Activated T-cell treated with anti-CD3 and anti-CD28 coated beads, Interleukin-2, amount 50 U/mL, for 4 hours (primary cell): ENCODE measurements at regions not wholly inside any gene's neighbourhood (a gene's known extent, or its start where the extent isn't known, plus 50 kb on each side); places are given as distances from the start of the nearest gene placed in this dataset.

ENCODE experiments used
- ATAC-seq, 2 donors: fragments of 200-7000 bp; cut with Tn5 transposase; one replicate each; pipeline ENCODE4 v1.10.0; 2021
- DNase-seq: peaks from one replicate; pipeline ENCODE4 v3.0.0-alpha.2; 2020
- H3K27me3 Mint-ChIP-seq: one replicate; pipeline ENCODE4 v1.8.0; 2021; ENCODE audit warnings: low read depth, mixed read lengths
- H3K36me3 Mint-ChIP-seq: one replicate; pipeline ENCODE4 v1.8.0; 2022; ENCODE audit warnings: mixed read lengths; ENCODE audit not compliant: insufficient read depth
- H3K4me1 Mint-ChIP-seq: one replicate; pipeline ENCODE4 v1.8.0; 2021; ENCODE audit warnings: low read depth, mixed read lengths
- H3K4me3 Mint-ChIP-seq: one replicate; pipeline ENCODE4 v1.8.0; 2021; ENCODE audit warnings: mild to moderate bottlenecking, moderate library complexity, mixed read lengths
- H3K9me3 Mint-ChIP-seq: one replicate; pipeline ENCODE4 v1.8.0; 2021; ENCODE audit warnings: mixed read lengths

DNA sequence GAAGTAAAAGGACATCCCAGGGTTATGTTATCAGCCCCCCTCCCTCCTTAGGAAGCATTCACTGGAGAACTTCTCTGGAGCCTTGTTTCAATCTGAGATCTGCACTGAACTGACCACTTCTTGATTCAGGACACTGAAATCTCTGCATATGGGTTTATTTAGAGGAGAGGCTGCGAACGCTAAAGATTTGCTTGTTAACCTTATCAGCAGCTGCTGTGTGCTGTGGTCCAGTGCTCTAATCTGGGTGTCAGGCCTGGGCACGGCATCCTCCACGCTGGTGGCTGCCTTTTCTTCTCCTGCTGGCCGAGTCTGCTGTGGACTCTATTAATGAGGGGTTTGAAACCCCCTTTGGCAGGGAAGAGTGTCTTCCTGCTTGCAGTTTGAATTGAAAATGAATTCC lies 1094.7 kb upstream of the TENM3 start:
- no peaks in the 10 kb centered on the region for H3K36me3 Mint-ChIP-seq
- no peaks in the 10 kb centered on the region for H3K4me1 Mint-ChIP-seq
- H3K27me3 Mint-ChIP-seq: no peaks in the 10 kb centered on the region
- no peaks in the 10 kb centered on the region for H3K9me3 Mint-ChIP-seq
- DNase-seq (no peak), ATAC-seq (no peak)
- no peak overlapping the region for H3K4me3 Mint-ChIP-seq

GRCh38 chr4:181150191-181150590 lies 1093.0 kb upstream of the TENM3 start:
- H3K4me3 Mint-ChIP-seq: no peak overlapping the region
- no peaks in the 10 kb centered on the region for H3K36me3 Mint-ChIP-seq
- DNase-seq: no peak
- H3K4me1 Mint-ChIP-seq: no peaks in the 10 kb centered on the region
- H3K9me3 Mint-ChIP-seq: peaks cover 3% of the 10 kb centered on the region
- no peaks in the 10 kb centered on the region for H3K27me3 Mint-ChIP-seq
- no peak for ATAC-seq

DNA sequence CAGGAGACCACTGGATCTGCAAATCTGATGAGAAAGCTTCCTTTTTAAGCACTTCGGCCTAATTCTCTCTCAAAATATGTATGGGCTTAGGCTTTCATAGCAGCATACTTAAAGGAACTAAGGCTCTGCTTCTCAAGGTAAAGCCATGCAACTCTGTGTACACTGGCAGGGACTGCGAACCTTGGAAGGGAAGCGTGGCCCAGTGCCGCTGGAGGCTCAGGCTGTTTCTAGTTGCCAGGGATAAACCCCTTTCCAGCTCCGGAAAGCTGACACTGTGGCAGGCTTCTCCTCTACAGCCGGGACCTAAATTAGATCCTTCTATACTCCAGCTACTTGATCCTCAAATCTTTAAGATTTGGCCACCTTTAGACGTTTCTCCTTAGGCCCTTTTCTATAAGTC lies 1091.3 kb upstream of the TENM3 start:
- Mint-ChIP-seq H3K4me1 (no peaks in the 10 kb centered on the region), H3K27me3 (no peaks in the 10 kb centered on the region), H3K36me3 (no peaks in the 10 kb centered on the region), H3K9me3 (peaks cover 3% of the 10 kb centered on the region), H3K4me3 (no peak overlapping the region)
- no peak for DNase-seq
- ATAC-seq: no peak

GRCh38 chr4:181157647-181158046 lies 1085.6 kb upstream of the TENM3 start:
- no peaks in the 10 kb centered on the region for H3K36me3 Mint-ChIP-seq
- peaks cover 3% of the 10 kb centered on the region for H3K9me3 Mint-ChIP-seq
- H3K27me3 Mint-ChIP-seq: no peaks in the 10 kb centered on the region
- no peak for ATAC-seq
- H3K4me3 Mint-ChIP-seq: no peak overlapping the region
- no peaks in the 10 kb centered on the region for H3K4me1 Mint-ChIP-seq
- DNase-seq: no peak

- Mint-ChIP-seq H3K36me3 (no peaks in the 10 kb centered on the region), H3K9me3 (peaks cover 3% of the 10 kb centered on the region), H3K4me3 (no peak overlapping the region), H3K4me1 (no peaks in the 10 kb centered on the region), H3K27me3 (no peaks in the 10 kb centered on the region)
- DNase-seq (no peak), ATAC-seq (no peak)
Observed at GRCh38 chr4:181158971-181159370, 1084.2 kb upstream of the TENM3 start.

GRCh38 chr4:181161669-181162068 lies 1081.5 kb upstream of the TENM3 start:
- Mint-ChIP-seq H3K9me3 (peaks cover 3% of the 10 kb centered on the region), H3K36me3 (no peaks in the 10 kb centered on the region), H3K27me3 (no peaks in the 10 kb centered on the region), H3K4me1 (no peaks in the 10 kb centered on the region), H3K4me3 (no peak overlapping the region)
- ATAC-seq (no peak), DNase-seq (no peak)

- ATAC-seq (no peak), DNase-seq (no peak)
- H3K36me3 Mint-ChIP-seq: no peaks in the 10 kb centered on the region
- H3K27me3 Mint-ChIP-seq: no peaks in the 10 kb centered on the region
- H3K4me1 Mint-ChIP-seq: no peaks in the 10 kb centered on the region
- no peak overlapping the region for H3K4me3 Mint-ChIP-seq
- H3K9me3 Mint-ChIP-seq: peaks cover 3% of the 10 kb centered on the region
Observed at GRCh38 chr4:181162266-181162665, 1080.9 kb upstream of the TENM3 start.

- no peaks in the 10 kb centered on the region for H3K36me3 Mint-ChIP-seq
- H3K9me3 Mint-ChIP-seq: peaks cover 3% of the 10 kb centered on the region
- ATAC-seq (no peak), DNase-seq (no peak)
- no peaks in the 10 kb centered on the region for H3K4me1 Mint-ChIP-seq
- no peaks in the 10 kb centered on the region for H3K27me3 Mint-ChIP-seq
- no peak overlapping the region for H3K4me3 Mint-ChIP-seq
Observed at GRCh38 chr4:181162676-181163075, 1080.5 kb upstream of the TENM3 start.

- ATAC-seq (no peak), DNase-seq (no peak)
- Mint-ChIP-seq H3K4me3 (no peak overlapping the region), H3K4me1 (no peaks in the 10 kb centered on the region), H3K27me3 (no peaks in the 10 kb centered on the region), H3K9me3 (peaks cover 3% of the 10 kb centered on the region), H3K36me3 (no peaks in the 10 kb centered on the region)
Observed at GRCh38 chr4:181166742-181167399, 1076.3 kb upstream of the TENM3 start.

DNA sequence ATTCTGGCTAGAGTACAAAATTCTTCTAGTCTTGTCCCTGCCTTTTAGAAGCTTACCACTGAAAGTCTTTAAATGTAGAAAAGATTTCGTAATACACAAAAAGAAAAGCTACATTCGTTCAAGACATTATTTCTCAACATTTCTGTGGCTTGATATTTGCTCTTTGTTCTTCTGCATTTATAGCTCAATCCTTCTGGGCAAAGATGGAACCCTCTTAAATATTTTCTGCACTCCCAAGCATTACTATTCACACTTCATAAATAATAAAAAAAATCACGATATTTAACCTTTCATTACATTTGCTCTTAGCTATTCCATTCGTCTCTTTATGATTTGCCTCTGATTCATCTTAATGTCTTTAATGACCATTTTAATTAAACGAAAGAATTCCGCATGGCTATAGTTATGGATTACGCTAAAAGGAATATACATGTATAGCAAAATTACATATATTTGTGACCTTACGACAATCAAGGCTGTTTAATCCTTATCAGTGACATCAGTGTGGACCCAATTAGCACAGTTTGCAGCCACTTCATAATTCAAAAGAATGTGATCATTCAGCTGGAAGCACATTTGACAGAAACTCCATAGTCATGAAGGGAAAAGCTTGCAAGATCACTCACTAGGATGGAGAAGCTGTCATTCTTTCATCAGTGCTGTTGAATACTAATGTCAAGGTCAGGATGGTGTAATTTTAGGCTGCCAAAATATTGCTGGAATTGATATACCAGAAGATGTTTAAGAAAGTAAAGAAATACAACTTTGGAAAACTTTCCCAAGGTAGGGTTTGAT lies 1075.0 kb upstream of the TENM3 start:
- Mint-ChIP-seq H3K4me1 (no peaks in the 10 kb centered on the region), H3K9me3 (peaks cover 3% of the 10 kb centered on the region), H3K4me3 (no peak overlapping the region), H3K27me3 (no peaks in the 10 kb centered on the region), H3K36me3 (no peaks in the 10 kb centered on the region)
- ATAC-seq: no peak
- DNase-seq: no peak

GRCh38 chr4:181173046-181173445 lies 1070.2 kb upstream of the TENM3 start:
- Mint-ChIP-seq H3K27me3 (no peaks in the 10 kb centered on the region), H3K4me3 (no peak overlapping the region), H3K36me3 (no peaks in the 10 kb centered on the region), H3K9me3 (no peaks in the 10 kb centered on the region), H3K4me1 (no peaks in the 10 kb centered on the region)
- no peak for ATAC-seq
- no peak for DNase-seq

- Mint-ChIP-seq H3K27me3 (no peaks in the 10 kb centered on the region), H3K36me3 (no peaks in the 10 kb centered on the region), H3K4me1 (no peaks in the 10 kb centered on the region), H3K9me3 (no peaks in the 10 kb centered on the region), H3K4me3 (no peak overlapping the region)
- no peak for DNase-seq
- ATAC-seq: no peak
Observed at GRCh38 chr4:181176306-181176705, 1066.9 kb upstream of the TENM3 start.

- peaks cover 5% of the 10 kb centered on the region for H3K9me3 Mint-ChIP-seq
- H3K4me1 Mint-ChIP-seq: no peaks in the 10 kb centered on the region
- ATAC-seq: no peak
- H3K27me3 Mint-ChIP-seq: no peaks in the 10 kb centered on the region
- no peak overlapping the region for H3K4me3 Mint-ChIP-seq
- H3K36me3 Mint-ChIP-seq: no peaks in the 10 kb centered on the region
- no peak for DNase-seq
Observed at GRCh38 chr4:181181331-181181730, 1061.9 kb upstream of the TENM3 start.

DNA sequence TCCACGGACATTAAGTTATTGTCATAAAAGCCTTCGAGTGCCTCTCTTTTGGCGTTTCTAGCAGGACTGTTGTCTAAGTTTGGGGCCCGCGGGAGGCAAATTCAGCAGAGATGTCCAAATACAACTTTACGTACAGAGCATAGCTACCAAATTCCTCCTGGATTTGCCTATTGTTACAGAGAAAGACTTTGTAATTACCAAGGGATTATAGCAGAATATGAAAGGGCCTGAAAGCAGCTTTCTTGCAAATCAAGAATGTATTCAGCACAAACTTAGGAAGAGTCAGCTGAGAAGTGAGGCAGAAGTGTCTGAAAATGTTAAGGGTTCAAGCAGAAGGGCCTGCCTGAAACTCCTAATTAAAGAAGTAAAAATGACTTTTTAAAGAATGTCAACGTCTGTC lies 1053.5 kb upstream of the TENM3 start:
- Mint-ChIP-seq H3K27me3 (no peaks in the 10 kb centered on the region), H3K4me1 (no peaks in the 10 kb centered on the region), H3K4me3 (no peak overlapping the region), H3K36me3 (no peaks in the 10 kb centered on the region), H3K9me3 (peaks cover 5% of the 10 kb centered on the region)
- DNase-seq: no peak
- no peak for ATAC-seq
